ENCODE measurements at regions not wholly inside any gene's neighbourhood (a gene's known extent, or its start where the extent isn't known, plus 50 kb on each side); places are given as distances from the start of the nearest gene placed in this dataset.

DNA sequence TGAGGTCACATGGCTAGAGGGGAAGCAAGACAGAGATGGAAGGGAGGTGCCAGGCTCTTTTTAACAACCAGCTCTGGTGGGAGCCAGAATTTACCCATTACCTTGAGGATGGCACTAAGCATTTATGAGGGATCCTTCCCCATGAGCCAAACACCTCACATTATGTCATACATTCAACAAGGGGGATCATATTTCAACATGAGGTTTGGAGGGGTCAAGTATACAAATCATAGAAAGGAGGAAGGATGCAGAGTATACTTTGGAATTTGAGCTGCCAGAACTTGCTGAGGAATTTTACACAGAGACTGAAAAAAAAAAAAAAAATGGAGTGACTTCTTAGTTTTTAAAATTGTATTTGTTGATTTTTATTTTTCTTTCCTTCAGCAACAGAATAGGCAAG, 891.4 kb downstream of the CCDC85A start:
- TF ChIP-seq EZH2phosphoT487 (IDR thresholded peaks at IDR 0.05; ENCODE audit: insufficient read depth, low read depth): no peak
- no peak for TF ChIP-seq EZH2 (IDR thresholded peaks at IDR 0.05; ENCODE audit: insufficient read depth, poor library complexity, severe bottlenecking)

Measured in GM23248 (cell line).